Activated effector memory CD4-positive, alpha-beta T cell treated with Interleukin-2 at 50 U/mL for 16 hours (primary cell): ENCODE measurements at regions not wholly inside any gene's neighbourhood (a gene's known extent, or its start where the extent isn't known, plus 50 kb on each side); places are given as distances from the start of the nearest gene placed in this dataset.
"Not testable (repeated sequence)": the region's sequence is repeated elsewhere in the genome, so short reads cannot be mapped to it uniquely, and the experiment has no call there.

Experiments used
- DNase-seq: peaks from one replicate; pipeline ENCODE4 v3.0.0-alpha.2; 2020

DNA sequence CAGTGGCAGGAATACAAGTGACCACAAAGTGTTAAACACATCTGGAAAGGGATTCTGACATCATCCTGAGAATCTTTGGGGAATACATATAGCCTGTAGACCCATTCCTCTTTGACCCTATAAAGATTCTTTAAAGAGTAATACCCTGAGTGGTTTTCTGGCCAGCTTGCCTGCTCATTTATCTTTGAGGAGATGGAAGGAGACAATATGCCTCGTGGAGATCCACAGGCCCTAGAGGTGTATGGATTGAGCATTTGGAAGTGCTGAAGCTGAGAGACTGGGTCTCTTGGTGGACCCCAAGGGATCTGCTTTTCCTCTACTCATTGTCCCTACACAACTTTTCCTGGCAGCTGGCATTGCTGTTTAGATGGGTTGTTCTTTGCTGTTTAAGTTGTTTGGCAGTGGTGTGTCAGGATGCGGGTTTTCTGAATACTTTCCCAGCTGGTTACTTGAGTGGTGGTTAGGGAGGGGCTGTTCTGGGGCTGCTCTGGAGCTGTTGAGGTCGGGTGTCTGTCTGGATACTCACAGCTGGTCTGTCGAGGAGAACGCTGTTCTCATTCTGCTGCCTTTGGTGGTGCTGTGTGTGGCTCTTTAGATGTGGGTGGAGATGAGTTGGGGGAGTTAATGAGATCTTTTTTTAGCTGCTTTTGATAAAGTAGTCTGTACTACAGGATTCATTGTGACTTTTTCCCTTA lies 50.1 kb upstream of the FAM72C start:
- DNase-seq: not testable (repeated sequence)
